ENCODE measurements at regions not wholly inside any gene's neighbourhood (a gene's known extent, or its start where the extent isn't known, plus 50 kb on each side); places are given as distances from the start of the nearest gene placed in this dataset.

GRCh38 chr9:12613071-12613470 lies 80.1 kb upstream of the TYRP1 start:
- TF ChIP-seq CTCF (IDR thresholded peaks at IDR 0.05; ENCODE audit: low read depth, low read length): no peak
- DNase-seq (ENCODE audit: extremely low read depth, low read depth): no peak

DNA sequence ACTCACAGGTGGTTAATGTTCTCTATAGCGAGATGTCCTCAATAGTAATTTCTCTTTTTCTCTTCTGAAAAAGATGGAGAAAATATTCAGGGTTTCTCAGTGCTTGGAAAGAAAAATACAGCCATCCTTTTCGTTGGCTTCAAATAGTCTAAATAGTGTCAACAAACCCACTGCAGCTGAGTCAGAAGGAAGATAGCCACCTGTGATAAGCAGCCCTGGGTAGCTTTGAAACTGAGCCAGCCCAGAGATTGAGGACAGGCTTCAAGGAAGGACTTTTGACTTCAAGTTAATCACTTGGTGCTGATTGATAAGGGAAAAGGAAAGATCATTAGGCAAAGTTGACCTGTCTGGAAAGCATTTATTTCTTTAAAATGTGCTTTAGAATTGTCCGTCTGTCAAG lies 78.7 kb upstream of the TYRP1 start:
- no peak for TF ChIP-seq CTCF (IDR thresholded peaks at IDR 0.05; ENCODE audit: low read depth, low read length)
- DNase-seq (ENCODE audit: extremely low read depth, low read depth): no peak

DNA sequence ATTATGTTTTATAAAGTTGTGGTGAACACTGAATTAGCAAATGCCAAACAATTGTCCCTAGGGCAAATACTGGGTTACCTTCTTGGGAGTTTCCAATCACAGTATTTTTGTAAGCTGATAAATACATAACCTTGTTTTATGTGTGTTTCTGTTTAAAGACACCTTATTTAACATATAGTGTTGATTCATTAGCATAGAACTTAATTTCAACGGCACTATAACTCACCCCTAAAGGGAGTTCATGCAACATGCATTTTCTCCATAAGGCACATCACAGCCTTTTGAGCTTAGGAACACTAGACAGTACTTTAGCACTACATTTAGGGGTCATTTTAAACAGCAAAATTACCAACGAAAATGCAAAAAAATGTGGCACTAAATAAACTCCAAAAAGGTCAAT lies 74.2 kb upstream of the TYRP1 start:
- TF ChIP-seq CTCF (IDR thresholded peaks at IDR 0.05; ENCODE audit: low read depth, low read length): no peak
- no peak for DNase-seq (ENCODE audit: extremely low read depth, low read depth)

GRCh38 chr9:12625844-12626243 lies 67.3 kb upstream of the TYRP1 start:
- TF ChIP-seq CTCF (IDR thresholded peaks at IDR 0.05; ENCODE audit: low read depth, low read length): no peak
- DNase-seq (ENCODE audit: extremely low read depth, low read depth): no peak

DNA sequence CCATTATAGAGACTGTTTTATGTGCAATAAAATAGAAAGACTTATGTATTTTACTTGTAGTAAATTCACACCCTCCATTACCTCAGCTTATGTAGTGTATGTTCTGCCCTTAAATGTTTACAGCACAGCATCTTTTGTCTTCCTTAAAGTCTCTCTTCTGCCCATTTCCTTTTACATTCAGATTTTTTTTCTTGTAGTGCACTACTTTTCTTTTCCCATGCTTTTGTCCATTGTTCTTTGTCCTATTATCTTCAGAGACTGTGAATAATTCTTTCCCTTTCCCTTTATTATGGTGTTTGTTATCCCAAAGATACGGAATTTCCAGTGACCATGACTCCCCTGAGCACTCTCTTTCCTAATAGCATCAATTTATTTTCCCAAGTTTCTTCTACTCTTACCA lies 66.1 kb upstream of the TYRP1 start:
- DNase-seq (ENCODE audit: extremely low read depth, low read depth): no peak
- TF ChIP-seq CTCF (IDR thresholded peaks at IDR 0.05; ENCODE audit: low read depth, low read length): no peak

- no peak for TF ChIP-seq CTCF (IDR thresholded peaks at IDR 0.05; ENCODE audit: low read depth, low read length)
- DNase-seq (ENCODE audit: extremely low read depth, low read depth): no peak
Observed at GRCh38 chr9:12628546-12628945, 64.6 kb upstream of the TYRP1 start.

DNA sequence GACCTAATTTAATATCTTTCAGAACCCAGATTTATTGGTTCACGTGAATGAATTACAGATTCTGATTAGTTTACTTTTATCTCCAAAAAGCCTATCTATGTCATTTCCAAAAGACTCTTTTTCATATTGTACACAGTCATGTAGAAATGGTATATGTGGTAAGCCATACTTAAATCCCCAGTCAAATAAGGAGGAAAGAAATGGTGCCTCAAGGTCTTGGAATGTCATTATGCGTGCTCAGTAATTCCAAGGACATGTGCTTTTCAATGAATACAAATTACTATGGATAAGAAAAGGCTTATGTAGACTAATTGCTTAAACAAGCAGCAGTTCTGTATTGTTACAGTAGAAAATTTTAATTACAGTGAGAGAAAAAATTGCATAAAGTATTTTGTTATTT lies 64.1 kb upstream of the TYRP1 start:
- no peak for DNase-seq (ENCODE audit: extremely low read depth, low read depth)
- no peak for TF ChIP-seq CTCF (IDR thresholded peaks at IDR 0.05; ENCODE audit: low read depth, low read length)

Measured in AG09319 (cell line).